ENCODE measurements at regions not wholly inside any gene's neighbourhood (a gene's known extent, or its start where the extent isn't known, plus 50 kb on each side); places are given as distances from the start of the nearest gene placed in this dataset.
"Not testable (repeated sequence)": the region's sequence is repeated elsewhere in the genome, so short reads cannot be mapped to it uniquely, and the experiment has no call there.

DNA sequence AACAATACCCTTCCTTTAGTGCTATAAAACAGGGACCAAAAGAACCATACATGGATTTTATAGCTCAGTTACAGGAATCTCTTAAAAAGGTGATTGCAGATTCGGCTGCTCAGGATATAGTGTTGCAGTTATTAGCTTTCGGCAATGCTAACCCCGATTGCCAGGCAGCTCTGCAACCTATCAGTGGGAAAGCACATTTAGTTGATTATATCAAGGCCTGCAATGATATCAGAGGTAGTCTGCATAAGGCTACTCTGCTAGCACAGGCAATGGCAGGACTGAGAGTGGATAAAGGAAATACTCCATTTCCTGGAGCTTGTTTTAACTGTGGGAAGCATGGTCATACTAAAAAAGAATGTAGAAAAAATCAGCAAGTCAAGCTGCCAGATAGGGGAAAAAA lies 327.7 kb downstream of the REEP3 start:
- DNase-seq (ENCODE audit: low read depth) = not testable (repeated sequence)

DNA sequence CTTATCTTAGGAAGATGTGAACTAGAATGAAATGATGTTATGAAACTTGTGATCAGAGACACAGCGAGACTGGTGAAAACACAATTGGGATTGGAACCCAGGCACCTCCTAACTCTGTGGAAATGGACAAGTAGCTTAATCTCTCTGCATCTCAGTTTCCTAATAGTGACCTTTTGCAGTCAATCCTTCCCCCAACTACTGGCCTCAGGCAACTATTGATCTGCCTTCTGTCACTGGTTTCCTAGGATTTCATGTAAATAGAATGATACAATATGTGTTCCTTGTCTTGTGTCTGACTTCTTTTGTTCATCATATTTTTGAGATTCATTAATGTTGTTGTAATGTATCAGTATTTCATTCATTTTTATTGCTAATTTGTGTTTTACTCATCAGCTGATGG lies 341.7 kb downstream of the REEP3 start:
- DNase-seq (ENCODE audit: low read depth) = no peak

DNA sequence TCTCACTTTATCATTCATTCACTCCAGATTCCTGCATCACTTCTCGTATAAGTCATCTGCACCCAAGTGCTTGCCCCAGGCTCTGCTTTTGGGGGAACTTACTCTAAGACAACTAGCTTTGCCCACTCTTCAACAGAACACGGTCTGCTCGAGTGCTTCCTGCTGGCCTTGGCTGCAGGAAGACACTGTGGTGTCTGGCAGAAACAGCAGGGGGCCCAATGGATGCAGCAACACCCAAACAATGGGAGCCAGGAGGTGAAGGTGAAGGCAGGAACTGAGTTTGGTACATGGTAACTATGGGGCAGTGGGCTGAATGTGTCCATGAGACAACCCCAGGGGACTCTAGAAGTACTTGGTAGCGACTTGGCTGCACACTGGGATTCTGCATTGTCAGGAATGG lies 344.0 kb downstream of the REEP3 start:
- DNase-seq (ENCODE audit: low read depth) = no peak

DNA sequence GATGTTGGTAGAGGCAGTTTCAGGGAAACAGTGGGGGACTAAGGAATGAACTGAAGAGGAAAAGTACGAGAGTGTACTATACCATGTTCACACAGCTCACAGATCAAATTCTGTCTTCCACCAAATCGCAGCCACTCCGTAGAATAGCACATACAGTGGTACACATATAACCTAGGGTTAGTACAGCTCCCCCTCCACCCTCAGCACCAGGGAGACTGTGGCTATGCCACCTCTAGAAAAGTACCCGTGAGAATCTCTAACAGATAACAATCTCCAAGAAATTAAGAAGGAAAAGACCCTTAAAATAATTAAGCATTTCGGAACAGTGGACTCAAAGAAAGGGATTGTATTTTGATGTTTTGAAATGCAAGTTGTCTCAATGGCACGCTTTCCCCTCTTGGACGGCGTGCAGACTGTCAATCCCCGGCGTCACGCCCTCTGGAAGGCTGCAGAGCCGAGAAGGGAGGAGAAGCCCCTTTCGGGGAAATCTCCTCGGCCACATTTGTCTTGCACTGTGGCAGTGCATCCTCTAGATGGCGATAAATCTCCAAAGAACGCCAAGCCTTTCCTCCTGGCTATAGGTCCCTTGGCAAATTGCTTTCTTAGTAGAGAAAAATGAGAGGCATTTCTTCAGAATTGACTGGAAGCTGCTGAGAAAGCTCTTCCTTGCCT lies 345.0 kb downstream of the REEP3 start:
- peak; percentile 42 for DNase-seq (ENCODE audit: low read depth)

DNA sequence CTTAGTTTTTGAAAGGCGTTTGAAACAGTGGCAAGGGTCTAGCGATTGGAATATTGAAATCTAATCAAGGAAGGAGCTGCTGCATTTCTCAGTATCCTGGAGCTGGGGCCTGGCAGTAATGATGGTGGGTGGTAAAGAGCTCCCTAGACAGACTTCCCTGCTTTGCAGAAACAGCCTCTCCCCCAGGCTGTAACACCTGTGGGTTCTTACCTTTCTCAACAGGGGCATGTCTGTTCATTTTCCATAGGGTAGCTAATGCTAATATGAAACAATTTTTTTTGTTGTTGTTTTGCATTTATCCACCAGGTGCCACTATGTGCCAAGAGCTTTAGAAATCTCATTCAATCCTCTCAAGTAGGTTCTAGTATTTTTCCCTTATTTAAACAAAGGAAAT lies 345.5 kb downstream of the REEP3 start:
- DNase-seq (ENCODE audit: low read depth) = no peak

DNA sequence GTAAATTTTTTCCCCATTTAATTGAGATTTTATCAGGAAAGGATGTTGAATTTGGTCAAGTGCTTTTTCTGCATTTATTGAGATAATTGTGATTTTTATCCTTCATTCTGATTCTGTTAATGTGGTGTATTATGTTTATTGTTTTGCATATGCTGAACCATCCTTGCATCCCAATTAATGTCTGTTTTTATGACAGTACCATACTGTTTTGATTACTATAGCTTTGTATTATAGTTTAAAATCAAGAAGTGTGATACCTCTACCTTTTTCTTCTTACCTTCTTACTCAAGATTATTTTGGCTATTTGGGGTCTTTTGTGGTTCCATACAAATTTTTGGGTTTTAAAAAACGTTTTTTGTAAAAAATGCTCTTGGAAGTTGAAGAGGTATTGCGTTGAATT lies 357.2 kb downstream of the REEP3 start:
- no peak for DNase-seq (ENCODE audit: low read depth)

DNA sequence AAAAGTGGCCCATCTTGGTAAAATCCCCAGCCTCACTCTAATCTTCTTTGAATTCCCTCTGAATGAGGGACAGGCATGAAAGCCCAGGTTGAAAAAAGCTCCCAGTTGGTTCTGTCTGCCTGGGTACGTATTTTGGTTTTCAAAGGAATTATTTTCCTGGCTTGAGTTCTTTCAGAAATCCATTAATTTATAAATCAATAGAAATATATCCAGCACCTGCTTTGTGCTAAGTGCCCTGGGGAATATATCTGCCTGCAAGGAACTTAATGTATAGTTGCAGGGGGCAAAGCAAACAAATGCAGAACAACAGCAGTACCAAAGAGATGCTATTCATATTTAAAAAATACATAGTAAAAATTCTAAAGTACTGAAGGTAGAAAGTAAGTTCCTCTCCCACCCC lies 362.7 kb downstream of the REEP3 start:
- no peak for DNase-seq (ENCODE audit: low read depth)

DNA sequence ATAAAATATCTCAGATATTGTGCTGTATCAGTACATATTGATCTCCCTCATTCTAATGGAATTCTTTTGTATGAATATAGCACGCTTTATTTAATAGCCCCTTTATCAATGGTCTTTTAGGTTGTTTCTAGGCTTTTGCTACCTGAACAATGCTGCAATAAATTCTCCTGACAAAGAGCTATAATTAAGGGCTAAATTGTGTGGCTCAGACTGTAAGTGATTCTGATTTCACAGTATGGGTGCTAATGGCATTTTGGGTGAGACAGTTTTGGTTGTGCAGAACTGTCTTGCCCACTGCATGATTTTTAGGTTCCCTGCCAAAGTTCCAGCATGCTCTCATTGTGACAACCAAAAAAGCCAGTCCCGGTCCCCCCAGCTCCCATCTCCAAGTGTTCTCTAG lies 363.2 kb downstream of the REEP3 start:
- DNase-seq (ENCODE audit: low read depth) = no peak

DNA sequence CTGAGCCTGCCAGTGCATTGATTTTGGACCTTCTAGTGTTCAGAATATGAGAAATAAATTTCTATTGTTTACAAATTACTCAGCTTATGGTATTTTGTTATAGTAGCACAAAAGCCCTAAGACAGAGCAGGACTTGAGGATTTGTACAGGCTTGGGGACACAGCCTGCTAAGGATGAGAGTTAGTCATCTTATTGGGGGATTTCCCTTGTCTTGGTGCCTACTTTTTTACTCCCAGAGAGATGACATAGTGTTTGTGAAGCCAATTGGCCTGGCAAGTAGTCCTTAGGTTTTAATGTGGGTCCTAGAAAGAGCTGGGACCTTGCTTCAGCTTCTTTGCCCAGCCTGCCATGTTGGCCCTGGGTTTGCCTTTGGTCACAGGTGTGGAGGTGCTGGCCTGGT lies 364.0 kb downstream of the REEP3 start:
- no peak for DNase-seq (ENCODE audit: low read depth)

DNA sequence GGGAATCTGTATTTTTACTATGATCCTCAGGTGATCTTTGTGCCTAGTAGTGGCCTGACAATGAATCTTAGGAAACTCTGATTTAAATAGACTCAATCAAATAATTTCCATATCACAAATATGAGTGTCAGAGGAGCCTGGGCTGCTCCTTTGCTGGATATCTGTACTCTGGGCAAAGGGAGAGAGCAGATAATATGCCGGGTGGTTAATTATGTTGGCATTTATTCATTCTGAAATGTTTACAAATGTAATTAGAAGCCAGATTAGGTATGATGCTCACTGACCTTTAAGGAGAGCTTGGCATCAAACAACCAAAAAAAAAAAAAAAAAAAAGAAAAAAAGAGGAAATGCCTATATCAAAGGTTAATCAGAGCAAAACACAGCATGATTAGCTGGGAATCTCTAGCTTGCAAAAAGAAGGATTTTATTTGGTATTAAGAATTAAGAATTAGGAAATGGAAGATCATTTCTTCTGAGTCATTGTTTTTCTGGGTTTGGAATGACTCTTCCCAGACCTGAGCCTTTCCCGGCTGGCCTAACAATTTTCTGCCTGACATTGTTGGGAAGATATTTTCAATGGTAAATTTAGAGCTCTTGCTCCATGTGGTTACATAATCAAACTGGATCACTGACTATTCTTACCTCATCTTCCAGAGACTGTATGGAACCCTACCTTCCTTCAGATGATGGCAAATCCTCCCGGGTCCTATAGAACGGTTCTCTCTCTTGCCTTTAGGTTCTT lies 365.3 kb downstream of the REEP3 start:
- DNase-seq (ENCODE audit: low read depth) = no peak

DNA sequence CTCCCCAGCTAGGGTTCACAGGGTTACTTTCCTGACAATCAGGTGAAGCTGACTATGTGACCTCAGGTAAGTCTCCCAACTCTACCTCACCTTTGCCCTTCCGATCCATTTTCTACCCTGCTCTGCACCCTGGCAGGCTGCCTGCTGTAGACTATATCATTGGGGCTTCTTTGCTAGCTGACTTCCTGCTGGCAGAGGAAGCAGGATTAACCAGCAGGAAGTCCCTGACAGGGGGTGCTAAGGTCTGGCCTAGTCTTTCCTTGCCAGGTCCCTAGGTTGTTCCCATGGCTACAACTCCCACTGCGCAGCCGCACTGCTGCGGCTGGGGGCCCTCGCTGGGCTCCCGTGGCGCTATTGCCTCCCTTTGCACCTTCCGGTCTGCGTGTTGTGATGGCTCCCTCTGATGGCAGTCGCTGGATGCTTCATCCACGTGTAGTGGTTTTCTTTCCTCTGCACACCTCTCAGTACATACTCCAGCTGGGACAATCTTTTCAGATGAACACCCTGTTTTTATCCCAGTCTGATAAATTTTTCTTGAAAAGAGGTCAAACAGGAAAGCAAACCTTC lies 365.9 kb downstream of the REEP3 start:
- no peak for DNase-seq (ENCODE audit: low read depth)

DNA sequence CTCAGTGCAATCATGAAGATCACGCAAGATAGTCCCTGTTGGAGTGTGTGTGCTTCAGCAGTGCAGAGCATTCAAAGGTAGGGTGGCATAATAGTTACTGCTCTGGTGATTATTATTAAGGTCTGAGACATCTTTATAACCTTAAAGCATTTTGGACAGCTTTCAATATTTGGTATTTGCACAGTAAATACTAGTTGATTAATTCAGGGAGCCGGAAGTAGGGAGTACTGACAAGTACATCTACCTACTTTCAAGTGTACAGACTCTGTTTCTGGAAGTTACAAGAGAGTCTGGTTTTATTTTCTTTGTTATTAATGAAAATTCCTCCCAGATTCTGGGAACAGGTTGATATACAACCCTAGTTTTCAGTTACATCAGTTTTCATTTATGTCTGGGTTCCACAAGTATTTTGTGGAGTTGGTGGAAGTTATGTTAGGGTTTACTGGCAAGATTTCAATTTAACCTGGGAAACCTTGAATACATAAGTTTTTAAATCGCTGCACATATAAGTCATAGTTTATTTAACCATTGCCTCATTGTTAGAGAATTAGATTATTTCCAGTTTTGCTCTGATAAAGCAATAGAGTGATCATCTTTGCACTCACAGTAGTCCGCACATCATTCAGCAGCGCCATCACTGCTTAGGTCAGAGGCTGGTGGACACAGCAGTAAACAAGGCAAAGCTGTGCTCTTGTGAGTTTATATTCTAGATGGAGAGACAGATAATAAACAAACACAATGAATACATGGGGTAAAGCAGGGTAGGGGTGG lies 366.6 kb downstream of the REEP3 start:
- no peak for DNase-seq (ENCODE audit: low read depth)

DNA sequence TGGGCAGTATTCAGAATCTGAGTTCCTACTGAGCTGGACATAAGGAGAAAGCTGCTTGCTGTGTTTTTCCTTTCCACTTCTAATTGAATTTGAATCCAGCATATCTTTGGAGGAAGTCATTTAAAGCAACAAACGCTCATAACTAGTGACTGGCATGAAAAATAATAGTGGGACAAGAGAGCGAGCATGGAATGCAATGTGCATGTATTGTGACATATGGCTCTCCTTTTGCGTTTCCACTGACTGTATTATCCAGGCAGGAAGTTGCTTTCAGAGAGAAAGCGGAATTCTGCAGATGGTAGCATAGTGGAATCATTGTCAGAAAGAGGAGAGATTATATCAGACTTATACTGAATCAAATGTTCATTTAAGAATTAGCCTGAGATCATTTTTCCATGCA lies 368.6 kb downstream of the REEP3 start:
- no peak for DNase-seq (ENCODE audit: low read depth)

DNA sequence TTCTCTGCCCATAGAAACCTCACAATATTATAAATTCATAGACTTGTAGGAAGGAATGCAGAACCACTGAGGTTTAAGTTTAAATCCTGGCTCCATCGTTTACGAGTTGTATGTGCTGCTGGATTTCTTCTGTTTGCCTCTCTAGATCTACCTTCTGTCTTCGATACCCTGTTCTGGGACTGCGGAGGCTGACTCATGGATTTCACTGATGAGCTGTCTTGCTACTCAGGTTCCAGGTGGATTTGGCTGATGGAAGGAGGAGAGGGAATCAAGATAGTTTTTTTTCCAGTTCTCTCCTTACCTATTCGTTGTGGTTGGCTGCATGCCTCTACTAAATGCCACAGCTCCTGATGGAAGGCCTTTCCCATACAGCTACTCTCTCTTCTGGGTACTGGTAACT lies 375.8 kb downstream of the REEP3 start:
- DNase-seq (ENCODE audit: low read depth) = no peak

DNA sequence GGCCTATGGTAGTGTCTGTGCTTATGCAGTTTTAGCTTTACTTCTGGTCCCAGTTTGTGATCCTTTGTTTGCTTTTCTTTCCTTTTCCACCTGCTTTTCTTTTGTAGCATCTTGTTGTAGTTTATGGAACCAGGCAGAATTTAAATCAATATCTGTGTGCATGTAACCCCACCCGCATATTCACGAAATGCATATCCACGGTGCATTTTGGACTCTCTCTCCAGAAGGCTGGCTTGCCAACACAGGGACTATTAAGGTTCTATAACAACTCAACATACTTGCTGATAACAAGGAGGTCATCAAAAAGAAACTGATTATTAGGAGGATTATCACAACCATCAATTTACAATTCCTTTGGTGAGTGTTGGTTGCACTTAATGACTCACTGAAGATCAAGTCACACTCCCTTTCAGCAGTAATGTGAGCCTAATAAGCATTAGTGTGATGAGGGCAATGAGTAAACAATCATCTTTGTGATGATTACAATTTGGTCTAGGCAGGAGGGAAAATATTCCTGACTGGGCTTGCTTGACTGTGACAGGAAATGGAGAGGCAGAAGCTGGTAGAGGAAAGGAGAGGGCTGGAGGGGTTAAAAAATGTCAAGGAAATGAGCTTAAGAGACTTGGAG lies 378.6 kb downstream of the REEP3 start:
- DNase-seq (ENCODE audit: low read depth) = no peak

DNA sequence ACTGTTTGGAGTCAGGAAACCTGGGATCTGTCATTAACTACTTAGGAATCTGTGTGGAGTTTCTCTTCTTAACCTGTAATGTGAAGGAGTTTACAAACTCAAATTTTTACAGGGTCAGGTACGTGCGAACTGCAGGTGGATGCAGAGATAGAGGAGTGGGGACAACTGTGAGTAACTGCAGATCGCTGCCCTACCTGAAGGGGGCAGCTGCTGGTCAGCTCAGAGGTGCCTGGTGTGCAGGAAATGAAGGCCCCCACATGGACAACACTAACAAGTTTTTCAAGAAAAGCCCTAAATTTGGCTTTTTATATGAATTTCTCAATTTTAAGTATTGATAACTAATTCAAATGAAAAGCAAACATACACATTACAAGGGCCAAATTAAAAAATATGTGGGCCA lies 380.0 kb downstream of the REEP3 start:
- DNase-seq (ENCODE audit: low read depth) = no peak

DNA sequence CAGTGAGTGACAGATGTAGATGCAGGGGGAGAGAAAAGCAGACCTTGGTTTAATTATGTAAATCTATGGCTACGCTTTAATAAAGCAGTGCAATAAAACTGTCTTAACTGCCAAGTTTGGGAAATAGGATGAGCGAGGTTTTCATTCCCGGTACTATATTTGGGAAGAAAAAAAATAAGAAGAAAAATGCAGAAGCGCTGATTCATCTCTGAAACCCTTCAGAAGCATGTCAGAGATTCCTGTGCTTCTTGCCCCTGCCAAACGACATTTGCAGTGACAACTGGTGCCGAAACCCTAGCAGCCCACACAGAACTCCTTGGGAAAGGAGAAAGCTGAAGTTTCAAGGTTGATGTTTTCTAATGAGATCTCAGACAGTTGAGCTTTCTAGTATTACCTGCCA lies 380.7 kb downstream of the REEP3 start:
- no peak for DNase-seq (ENCODE audit: low read depth)

DNA sequence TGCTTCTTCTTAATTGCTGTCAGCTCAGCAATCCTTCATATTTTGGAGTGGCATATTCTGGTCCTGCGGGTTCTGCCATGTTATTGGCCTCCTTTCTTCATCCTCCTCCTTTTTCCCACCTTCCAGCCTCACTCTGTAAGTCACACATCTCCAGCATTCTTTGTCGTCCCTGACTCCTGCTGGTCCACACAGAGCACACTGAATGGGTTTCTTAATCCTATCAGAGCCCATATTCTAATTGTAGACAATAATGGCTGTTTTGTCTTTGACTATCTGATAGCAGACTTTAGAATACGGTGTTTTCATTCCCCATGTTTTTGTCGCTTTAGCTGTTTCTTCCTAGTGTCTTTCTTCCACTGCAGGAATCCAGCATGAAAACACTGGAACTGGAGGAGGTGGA lies 389.6 kb downstream of the REEP3 start:
- no peak for DNase-seq (ENCODE audit: low read depth)

DNA sequence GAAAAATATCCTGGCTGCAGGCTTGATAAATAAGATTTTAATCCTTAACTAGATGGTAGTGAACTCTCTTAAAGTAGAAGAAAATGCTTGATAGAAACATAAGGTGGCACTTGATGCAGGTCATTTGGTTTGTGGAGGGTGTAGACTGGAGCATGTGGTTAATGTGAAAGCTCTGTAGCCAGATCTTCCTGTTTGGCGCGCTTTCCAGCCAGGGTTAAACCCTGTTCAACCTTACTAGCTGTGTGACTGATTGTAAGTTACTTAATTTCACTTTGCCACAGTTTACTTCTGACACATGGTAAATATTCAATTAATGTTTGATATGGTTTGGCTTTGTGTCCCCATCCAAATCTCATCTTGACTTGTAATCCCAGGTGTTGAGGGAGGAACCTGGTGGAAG lies 394.0 kb downstream of the REEP3 start:
- DNase-seq (ENCODE audit: low read depth) = no peak

DNA sequence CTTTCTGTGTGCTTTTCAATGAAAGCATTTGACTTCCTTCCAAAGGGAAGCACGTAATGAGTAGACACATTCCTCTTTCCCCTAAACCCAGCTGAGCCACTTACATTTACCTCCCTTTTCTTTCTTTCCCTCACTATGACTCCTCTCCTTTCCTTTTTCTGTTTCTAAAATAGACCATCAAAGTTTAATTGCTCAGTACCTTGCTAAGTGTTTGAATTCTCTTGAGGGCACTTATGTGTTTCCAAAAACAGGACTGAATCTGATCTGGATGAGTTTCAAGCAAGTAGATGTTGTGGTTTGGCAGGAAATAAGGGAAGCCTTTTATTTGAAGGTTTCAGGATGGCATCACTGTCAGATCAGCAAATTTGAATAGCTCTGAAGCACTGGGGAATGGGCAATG lies 396.2 kb downstream of the REEP3 start:
- no peak for DNase-seq (ENCODE audit: low read depth)

DNA sequence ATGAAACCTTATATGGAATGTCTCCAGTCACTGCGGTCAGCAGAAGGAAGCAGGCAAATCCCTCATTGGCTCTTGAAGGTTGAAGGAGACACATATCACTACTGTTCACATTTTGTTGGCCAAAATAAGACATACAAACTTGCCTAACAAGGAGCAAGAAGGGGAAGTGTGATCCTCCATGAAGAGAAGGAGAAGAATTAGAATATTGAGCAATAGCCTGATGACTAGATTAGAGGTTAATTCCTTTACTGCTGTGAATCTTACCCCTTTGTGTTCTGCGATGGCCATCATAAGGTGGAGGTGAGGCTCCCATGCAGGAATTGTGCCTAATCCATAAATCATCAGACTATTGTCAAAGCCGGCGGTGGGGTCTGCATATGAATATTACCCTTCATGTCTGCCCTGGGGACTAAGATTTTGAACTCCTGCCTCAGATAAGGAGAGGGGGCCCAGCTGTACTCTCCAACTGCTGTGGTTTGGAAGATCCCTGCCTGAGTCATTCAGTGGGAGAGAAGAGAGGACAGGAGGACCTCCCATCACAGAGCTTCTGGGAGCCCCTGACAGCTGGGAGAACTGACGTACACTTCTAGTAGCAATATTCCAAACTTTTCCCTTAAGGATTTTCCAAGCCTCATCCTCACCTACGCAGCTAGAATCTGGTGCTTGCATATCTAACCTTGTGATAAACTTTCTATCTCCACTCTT lies 398.5 kb downstream of the REEP3 start:
- DNase-seq (ENCODE audit: low read depth) = no peak

DNA sequence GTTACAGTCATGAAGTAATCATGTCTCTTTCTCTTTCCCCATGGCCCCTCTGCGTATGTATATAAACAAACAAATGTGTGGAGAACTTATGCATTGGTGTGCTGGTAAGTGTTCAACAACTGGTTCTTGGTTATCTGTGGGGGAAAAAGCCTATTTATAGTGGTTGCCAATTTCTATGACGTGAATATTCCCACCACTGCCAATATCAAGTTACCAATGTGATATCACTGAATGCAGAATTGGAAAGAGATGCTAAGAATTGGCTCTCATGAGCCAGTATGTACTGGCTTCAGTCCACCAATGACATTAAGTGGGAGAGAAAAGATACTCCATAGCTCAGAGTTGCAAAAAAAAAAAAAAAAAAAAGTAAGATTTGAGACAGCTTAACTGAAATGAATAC lies 399.7 kb downstream of the REEP3 start:
- DNase-seq (ENCODE audit: low read depth) = no peak

Data from fibroblast of the conjunctiva (primary cell).